Stimulated activated CD4-positive, alpha-beta T cell treated with anti-CD3 and anti-CD28 coated beads, Interleukin-1b, Interleukin-23, amount 100 ng/mL, for 1 hour (primary cell): ENCODE measurements at regions not wholly inside any gene's neighbourhood (a gene's known extent, or its start where the extent isn't known, plus 50 kb on each side); places are given as distances from the start of the nearest gene placed in this dataset.

Experiments
- DNase-seq, 2 donors: peaks; one replicate each; pipeline ENCODE4 v3.0.0-alpha.2; 2020; ENCODE audit warnings: low read depth in 2 of 2

DNA sequence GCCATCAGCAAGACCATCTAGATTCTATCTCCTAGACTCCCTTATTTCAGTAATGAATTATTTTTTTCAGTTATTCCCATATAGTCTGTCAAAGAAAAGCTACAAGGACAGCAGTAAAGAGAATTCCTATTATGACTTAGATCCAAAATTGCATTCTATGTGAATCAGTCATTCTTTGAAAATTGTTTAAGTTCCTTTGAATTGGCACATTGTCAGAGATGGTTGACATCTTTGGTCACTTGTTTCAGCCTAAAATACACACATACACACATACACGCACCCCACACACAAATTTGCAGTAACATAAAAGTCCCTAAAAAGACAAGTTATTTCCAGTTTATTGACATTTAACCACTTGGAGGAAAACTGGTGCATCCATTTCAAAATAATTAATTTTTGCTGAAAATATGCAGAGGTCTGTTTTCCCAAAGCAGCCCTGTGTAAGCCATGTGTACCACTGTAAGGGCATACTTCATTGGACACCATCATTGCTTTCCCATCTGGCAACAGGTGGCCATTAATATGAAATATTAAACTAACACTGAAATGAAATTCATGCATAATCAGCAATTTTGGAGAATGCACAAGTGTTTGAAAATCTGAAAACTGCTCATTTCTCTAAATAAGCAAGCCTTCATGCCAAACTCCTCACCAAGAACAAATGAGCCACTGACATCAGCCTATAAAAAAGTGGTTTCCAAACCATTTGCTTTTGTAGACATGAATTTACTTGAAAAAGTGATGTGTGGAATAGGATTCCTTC lies 121.7 kb upstream of the COL1A2 start:
- DNase-seq: no peak

DNA sequence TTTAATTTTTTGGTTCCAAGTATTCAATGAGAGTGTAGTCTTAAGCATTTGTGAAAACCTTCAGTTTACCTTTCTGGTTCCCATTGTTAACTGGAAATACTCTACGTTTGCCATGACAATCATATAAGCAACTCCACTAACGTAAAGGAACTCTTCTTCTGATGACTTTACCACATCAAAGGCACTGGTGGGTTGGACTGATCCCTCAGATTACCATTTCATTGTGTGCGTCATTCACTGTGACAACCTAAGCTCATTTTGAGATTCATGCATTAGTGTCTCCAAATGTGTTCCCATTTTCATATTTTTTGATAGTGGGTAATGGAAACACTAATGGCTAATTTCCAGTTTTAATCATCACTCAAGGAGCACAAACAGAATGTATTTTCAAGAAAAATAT lies 119.9 kb upstream of the COL1A2 start:
- DNase-seq: no peak

DNA sequence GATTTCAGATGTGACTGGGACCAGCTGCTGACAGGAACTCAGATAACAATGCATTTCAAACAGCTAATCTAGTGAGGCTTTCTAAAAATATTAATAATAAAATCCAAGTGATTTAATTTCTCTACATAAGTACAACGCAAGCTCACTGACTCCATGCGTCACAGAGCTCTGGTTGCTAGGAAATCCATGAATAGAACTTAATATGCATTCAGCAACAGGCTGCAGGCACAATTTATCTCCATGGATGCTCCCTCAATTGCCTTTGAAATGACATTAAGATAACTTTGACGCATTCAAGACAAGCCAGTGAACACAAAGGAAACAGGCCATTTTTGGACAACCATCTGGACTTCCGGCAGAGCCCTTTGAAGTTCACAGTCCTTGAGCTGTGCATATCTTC lies 118.7 kb upstream of the COL1A2 start:
- DNase-seq: no peak

DNA sequence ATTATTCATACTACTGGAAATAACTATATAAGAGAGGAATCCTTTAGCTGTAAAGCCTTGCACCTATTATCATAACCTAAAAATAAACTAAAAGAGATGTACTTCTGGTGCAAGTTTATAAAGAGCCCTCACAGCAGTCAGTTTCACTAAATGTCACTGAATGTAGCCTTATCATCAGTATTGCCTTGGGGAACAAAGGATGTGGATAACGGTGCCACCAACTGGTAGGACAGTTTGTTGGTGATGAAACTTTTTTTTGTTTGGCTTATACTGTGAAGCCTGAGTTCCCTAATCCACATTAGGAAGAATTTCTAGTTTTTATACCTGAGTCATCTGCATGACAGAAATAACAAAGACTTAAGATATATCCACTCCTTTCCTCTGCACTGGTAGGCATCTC lies 117.9 kb upstream of the COL1A2 start:
- no peak for DNase-seq

DNA sequence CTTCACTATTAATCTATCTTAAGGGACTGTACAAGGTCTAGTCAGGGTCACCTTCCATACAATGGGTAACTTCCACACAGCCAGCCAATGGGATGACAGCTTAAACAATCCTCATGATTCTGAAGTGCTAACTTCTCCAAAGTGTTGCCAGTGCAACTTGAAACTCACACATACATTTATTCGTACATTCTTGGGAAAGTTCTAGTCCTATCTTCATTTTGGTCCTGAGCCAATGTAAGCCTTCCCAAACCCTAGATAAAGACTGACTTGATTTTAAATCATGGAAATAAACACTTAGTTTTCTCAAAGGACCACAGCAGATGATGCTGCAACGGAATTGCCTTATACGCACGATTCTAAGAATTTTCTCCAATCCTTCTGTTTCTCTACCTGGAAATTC lies 117.5 kb upstream of the COL1A2 start:
- no peak for DNase-seq

DNA sequence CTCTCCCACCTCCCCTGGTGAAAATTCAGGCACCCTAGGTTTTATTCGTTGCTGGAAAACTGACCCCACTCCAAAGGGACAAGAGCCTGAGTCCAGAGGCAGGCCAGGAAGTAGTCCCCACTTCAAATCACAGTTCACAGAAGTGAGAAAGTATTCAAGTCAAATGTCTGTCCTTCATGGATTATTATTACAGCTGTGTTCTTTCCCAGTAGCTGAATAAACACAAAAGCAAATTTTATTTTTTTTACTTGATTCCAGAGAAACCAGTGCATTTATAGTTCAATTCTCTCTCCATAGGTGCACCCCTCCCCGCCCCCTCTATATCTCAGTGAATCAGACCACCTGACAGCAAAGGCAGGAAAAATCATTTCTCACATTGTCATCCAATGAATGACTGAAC lies 113.8 kb upstream of the COL1A2 start:
- no peak for DNase-seq

DNA sequence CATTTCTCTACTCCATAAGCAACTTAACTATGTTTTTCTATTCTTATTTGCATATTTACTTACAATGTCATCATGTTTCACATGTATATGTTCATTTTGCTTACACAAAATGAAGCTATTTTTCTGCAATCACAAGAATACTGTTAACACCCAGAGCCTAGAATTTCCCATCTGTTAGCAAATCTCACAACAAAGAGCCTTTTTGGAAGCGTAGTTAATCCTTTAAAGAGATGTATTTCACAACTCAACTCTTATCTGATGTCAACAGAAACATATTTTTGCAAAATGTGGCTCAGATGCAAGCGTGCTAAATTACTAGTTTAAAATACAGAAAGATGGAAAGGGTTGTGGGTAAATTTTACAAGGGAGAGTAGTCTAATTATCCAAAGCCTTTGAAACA lies 110.6 kb upstream of the COL1A2 start:
- DNase-seq: no peak

DNA sequence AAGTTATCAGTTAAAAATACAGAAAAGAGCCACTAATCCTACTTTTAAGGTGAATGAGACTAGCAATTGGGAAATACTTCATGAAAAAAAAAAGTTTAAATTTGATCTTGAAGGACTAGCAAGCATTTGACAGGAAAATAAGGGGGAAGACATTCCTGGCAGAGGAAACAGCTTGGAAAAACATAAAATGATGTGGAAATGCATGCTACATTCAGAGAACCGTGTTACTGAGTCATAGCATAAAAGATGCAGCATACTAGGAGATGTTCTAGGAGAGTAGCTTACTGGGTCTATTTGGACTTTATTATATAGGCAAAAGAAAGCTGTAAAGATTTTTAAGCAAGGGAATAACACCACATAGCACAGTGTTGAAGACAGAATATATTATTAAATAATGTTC lies 108.6 kb upstream of the COL1A2 start:
- DNase-seq: no peak

DNA sequence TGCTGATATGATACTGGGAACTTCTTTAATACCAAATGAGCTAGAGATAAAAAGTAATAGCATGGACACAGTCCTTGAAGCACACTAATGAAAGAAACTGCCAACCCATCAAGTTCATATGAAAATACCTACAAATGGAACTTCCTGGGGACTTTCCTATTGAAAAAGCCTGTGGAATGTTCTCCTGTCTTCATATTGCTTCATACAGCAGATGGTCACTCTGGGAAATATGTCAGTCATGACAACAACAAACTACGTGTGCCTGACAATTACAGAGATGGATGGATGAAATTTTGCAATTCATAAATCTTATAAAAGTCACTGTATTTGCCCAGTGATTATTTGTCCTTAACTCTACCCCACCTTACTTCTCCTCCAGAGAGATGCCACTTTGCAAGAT lies 106.6 kb upstream of the COL1A2 start:
- DNase-seq: no peak

DNA sequence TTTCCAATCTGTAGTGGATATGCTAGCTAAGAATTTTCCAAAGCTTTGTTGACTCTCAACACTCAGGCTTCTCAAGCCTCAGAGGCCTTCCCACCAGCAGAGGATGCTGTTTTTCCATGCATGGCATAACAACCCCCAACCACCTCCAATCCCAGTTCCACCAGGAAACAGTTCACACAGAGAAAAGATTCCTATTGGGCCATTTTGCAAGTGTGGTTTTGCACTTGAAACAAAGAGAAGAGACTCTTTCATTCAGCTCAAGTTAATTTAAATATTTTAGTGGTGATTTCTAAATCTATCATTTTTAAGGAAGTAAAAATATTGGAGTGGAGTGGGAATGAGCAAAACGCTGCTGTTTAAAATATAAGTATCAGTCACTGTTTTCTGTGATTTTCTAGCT lies 105.6 kb upstream of the COL1A2 start:
- no peak for DNase-seq

DNA sequence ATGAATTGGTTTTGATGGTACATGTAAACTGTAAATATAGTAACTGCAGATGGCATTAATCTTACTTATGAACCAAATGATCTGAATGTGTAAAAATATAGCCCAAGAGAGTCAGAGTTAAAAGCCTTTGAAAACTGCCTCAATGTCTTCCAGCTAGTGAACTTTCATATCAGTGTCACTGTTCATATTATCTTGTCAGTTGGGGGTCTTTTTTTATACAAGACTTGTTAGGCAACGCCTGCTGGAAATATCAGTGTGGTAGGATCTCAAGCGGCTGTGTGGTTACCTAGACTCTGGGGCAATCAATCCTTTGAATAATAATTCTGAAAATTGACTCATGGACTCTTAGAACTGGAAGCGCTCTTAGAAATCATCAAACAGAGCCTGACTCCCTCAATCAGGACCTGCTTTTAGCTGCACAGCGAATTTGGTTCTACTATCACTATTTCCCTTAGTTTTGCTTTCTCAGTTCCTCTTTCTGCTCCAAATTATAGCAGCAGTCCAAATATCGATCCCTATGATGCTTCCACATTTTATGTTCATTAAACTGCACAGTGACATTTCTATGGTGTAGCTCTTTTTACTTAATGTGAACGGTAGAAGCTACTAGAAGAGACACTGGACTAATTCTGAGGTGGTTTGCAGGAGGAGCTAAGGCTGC lies 100.1 kb upstream of the COL1A2 start:
- DNase-seq: no peak

DNA sequence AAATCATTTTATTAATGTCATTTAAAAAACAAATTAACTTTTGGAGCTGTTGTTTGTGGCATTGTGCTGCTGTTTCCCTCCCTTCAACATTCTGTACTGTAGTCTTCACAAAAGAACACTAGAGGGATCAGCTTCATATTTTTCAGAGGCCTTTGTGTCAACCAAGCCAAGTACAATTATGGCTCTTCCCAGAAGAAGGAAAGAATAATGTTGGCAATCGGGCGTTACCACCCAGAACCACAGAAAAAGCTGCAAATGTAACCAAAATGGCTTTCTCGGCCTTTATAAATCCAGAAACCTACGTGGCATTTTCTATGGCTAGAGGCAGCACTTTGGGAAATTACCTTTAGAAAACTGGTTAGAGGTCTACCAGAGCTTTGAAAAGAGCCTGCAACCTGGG lies 98.8 kb upstream of the COL1A2 start:
- DNase-seq: no peak

DNA sequence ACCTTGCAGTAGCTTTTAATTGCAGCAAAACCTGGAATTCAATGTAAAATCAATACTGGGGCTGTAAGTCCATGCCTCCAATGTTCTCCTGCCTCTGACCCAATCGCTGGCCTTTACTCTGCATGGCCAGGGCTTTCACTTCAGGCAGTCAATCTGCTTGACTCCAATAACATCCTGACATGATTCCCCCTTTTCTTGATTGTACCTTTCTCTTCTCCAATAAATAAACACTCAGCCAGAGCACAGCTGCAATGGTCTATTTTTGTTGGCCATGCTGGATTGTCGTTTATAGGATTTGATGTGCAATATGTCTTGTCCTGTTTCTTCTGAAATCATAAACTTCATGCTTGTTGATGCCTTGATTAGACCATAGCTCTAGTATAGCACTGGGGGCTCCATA lies 97.8 kb upstream of the COL1A2 start:
- no peak for DNase-seq

DNA sequence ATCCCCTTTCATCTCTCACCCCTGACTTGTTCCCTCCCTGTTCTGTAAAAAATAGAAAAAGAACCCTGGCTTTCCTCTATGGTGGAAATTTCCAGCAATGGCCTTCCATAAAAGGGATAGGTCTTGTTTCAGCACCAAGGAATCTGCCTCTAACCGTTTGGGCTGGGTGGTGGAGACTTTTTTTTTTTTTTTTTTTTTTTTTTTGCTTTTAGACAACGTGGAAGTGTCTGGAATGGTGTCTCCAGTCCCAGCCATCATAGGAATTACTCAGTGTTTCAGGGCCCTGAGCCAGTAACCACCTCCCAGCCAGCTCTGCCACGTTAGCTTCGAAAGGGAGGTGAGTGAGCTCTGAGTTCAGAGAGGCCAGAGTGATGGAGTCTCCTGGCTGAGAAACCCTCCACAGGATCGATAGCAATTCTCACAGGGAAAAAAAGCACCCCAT lies 97.3 kb upstream of the COL1A2 start:
- DNase-seq: no peak

DNA sequence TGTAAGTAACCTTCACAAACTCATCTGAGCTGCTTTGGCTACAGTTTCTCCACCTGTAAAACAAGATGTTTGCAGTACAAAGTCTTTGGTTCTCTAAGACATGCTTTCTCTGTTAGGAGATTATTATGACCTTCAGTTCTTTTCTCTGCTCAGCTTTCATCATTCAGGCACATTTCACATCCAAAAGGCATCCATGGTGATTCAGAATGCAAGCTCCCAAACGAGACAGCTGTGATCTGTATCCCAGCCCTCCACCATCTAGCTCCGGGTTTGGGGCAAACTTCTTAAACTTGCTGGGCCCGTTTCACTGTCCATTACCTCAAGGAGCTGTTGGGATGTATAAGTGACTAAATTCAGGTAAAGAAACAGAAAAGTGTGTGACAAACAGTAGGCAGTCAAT lies 95.8 kb upstream of the COL1A2 start:
- no peak for DNase-seq

DNA sequence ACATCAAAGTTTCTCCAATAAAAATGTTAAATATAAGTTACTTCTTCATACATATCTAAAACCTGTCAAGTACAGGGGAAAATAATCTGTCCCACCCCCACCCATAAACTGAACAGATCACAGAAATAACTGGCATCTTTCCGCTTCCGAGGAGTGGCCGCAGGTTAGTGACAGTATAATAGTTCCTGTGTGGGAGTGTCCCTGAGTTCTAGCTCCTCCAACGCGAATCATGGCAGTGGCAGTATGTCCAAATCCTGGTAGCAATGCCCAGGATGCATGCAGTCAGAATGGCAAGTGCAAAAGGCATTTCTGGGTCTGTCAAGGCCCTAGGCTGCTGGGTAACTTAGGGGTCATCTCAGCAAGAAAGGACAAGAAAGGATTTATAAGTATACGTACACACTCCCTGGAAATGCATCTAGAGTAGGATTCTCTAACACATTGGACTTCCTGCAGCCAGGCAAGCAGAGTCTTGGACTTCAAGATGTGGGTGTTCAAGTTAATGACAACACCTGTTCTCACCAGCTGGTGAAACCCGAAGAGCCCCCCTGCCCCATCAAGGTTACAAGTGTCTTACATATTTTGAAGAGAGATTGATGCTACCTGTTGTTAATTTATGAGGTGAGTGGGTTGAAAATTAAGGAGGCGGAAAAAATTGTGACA lies 94.4 kb upstream of the COL1A2 start:
- DNase-seq: no peak

DNA sequence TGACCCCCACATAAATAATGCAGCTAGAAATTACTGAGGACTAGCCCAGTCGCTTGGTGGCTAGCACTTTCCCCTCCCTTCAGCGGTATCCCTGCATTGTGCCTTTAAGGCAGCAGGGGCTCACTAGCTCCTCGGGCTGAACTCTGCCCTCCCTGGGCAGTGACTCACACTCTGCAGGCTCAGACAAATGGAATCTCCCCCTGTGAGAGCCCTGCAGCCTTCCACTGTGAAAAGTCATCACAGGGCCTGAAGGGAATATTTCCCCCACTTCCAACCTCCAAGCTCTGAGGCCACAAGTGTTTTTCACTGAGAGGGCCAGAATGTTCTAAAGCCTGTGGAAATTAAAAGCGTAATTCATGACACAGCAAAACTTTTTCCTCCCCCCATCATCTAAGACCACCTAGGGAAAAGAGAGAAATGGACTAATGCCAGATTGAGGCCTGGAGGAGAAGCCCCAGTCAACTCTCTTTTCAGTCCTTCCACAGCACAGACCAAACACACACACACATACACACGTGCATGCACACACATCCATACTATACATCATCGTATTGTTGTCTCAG lies 93.6 kb upstream of the COL1A2 start:
- DNase-seq: no peak

DNA sequence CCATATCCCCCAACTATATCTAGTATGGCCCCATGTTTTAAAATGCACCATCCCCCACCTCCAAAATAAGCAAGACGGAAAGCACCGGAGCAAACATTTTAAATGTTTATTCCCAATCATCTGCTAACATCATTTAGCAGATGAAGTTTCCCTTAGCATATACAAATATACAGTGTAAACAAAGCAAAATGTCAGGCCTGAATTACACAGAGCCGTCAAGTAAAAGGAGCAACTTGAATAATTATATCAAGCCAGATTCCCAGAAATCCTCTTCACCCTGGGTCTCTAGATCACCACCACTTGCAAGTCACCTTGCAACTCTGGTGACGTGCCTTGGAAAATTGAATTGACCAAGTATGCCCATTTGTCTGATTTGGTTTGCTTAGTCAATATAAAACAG lies 91.6 kb upstream of the COL1A2 start:
- no peak for DNase-seq

DNA sequence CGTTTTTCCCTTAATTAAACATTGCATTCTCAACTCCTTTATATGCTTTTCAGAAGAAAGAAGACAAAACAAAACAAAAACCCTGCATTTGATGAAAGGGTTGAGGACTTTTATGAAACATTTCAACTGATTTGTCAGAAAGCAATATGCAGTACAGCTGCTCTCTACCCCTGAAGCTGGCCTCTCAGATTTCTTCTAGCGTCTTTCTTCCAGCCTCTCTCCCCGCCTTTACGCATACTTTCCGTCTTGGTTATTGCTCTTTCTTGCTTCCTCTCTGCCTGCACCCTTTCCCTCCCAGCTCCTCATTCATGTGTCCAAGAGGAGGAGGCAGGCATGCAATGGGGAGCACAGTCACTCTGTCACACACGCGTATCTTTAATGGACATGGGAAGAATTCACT lies 91.0 kb upstream of the COL1A2 start:
- no peak for DNase-seq

DNA sequence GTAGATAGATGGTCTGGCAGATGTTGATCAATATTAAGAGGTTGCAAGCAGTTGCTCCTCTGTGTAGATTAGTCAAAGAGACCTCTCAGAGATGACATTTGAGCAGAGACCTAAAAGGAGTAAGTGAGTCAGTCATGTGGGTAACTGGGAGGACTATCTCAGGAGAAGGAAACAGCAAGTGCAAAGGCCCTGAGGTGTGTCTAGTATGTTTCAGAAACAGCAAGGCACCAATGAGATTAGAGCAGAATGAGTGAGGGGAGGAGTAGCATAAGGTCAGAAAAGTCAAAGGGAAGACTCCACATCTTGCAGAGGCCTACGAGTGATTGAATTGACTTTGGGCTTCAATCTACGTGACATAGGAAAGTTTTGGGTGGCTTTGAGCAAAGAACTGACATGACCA lies 89.8 kb upstream of the COL1A2 start:
- DNase-seq: no peak

DNA sequence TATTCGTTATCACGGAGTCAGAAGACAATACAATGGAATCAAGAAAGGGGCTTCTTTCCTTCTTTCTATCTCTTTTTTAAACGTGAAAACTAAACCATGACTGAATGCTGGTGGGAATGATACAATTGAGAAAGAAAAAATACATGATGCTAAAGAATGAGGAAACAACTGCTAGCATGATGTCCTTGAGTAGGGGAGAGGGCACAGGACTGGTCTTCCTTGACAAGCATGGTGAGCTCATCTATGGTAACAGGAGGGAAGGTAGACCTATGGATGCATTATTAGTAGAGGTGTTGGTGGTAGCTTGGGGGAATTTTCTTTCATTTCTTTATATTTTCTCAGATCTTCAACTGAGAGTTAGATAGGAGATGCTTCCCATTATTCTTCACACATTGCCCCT lies 88.9 kb upstream of the COL1A2 start:
- DNase-seq: no peak

DNA sequence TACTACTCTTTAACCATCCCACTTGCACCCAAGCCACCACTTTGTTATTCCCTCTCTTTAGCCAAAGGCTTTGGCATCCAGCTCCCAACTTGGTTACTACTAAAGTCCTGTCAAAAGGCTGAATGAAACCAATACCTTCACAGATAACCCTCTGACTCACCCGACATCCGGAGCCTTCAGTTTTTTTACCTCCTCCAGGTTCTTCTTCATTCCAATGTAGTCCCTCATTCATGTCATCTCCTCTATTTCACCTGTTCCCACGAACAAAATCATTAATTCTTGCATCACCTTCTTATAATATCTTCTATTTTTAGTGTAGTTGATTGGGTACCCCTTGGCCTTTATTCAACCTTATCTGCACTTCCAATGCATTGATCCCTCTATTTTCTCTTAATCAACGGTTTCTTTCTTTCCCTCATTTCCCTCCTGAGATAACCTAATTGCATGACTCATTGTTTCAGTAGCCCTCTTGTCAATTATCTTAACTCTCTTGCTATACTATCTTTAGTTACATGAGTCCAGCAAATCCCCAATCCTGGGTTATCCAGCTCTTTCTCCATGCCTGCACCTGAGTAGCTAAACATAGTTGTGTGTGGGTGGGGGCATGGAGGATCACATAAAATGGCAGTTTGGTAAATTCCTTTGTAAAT lies 87.2 kb upstream of the COL1A2 start:
- no peak for DNase-seq
